Ishikawa (cell line): ENCODE measurements at regions not wholly inside any gene's neighbourhood (a gene's known extent, or its start where the extent isn't known, plus 50 kb on each side); places are given as distances from the start of the nearest gene placed in this dataset.

ENCODE experiments used
- CEBPB ChIP-seq: IDR thresholded peaks from 2 replicates; pipeline ENCODE4 v1.6.1; 2012
- EGR1 ChIP-seq: IDR thresholded peaks from 2 replicates; pipeline ENCODE4 v1.6.1; 2012
- EP300 ChIP-seq: IDR thresholded peaks from 2 replicates; pipeline ENCODE4 v1.6.1; 2012; ENCODE audit warnings: borderline replicate concordance
- FOXM1 ChIP-seq: IDR thresholded peaks from 2 replicates; pipeline ENCODE4 v1.6.1; 2012; ENCODE audit warnings: low read depth, borderline replicate concordance
- NFIC ChIP-seq: IDR thresholded peaks from 2 replicates; pipeline ENCODE4 v1.6.1; 2012
- RAD21 ChIP-seq: IDR thresholded peaks from 2 replicates; pipeline ENCODE4 v1.6.1; 2012; ENCODE audit warnings: low read depth
- REST ChIP-seq: IDR thresholded peaks from 2 replicates; pipeline ENCODE4 v1.6.1; 2012; ENCODE audit warnings: low read depth, mild to moderate bottlenecking
- TAF1 ChIP-seq: IDR thresholded peaks from 2 replicates; pipeline ENCODE4 v1.6.1; 2012; ENCODE audit warnings: low read depth, mild to moderate bottlenecking
- TCF12 ChIP-seq: IDR thresholded peaks from 2 replicates; pipeline ENCODE4 v1.6.1; 2012; ENCODE audit warnings: low read depth
- YY1 ChIP-seq: IDR thresholded peaks from 2 replicates; pipeline ENCODE4 v1.6.1; 2012; ENCODE audit warnings: low read depth
- ZBTB7A ChIP-seq: IDR thresholded peaks from 2 replicates; pipeline ENCODE4 v1.6.1; 2012; ENCODE audit warnings: low read depth
- TF ChIP-seq, protein P1 (sequence below): IDR thresholded peaks from 2 replicates; pipeline ENCODE4 v1.6.1; 2012

DNA sequence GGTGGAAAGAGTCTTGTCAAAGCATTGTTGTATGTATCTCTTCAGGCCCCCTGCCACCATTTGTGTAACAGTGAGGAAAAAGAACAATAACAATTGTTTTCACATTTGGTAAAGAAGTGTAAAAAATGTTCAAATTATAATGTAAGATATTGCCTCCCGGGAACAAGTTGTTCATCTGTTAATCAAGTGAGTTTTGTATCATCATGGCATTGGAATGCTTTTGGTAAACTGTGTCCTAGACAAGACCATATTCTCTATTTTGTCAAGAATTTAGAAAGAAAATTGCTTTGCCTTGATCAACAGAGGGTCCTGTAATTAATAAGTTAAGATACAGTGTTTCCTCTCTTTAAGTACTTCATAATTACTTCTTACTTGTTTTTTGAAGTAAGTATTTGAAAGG, 692.0 kb upstream of the NR5A2 start:
- no peak for TF ChIP-seq EP300
- TF ChIP-seq NFIC, result no peak
- TF ChIP-seq, protein P1, sequence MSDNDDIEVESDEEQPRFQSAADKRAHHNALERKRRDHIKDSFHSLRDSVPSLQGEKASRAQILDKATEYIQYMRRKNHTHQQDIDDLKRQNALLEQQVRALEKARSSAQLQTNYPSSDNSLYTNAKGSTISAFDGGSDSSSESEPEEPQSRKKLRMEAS, result no peak
- no peak for TF ChIP-seq FOXM1
- no peak for TF ChIP-seq RAD21
- TF ChIP-seq TAF1, result no peak
- TF ChIP-seq REST, result no peak
- no peak for TF ChIP-seq YY1
- no peak for TF ChIP-seq CEBPB
- no peak for TF ChIP-seq TCF12
- no peak for TF ChIP-seq ZBTB7A
- TF ChIP-seq EGR1, result no peak
